ENCODE measurements at regions not wholly inside any gene's neighbourhood (a gene's known extent, or its start where the extent isn't known, plus 50 kb on each side); places are given as distances from the start of the nearest gene placed in this dataset.

DNA sequence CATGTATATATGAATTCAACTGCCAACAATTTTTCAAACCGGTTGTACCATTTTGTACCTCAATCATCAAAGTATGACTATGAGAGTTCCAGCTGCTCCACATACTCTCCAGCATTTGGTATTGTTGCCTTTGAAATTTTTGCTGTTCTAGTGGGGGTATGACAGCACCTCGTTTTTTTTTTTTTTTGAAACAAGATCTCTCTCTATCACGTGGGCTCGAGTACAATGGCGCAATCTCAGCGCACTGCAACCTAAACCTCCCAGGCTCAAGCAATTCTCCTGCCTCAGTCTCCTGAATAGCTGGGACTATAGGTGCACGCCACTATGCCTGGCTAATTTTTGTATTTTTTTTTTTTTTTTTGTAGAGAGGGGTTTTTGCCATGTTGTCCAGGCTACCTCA is 144.7 kb upstream of the JARID2 start:
- in situ Hi-C loops (cut with HindIII; ENCODE audit: extremely low pct_ligation_motif_present, low pct_unique_long_range_greater_than_20kb): no loop called here
- ATAC-seq (no peak), DNase-seq (ENCODE audit: low spot score) (no peak), FAIRE-seq (no peak)
- H3K36me3 ChIP-seq (replicated peaks in 1 of 2; ENCODE audit: control insufficient read depth in 1 of 2, insufficient read depth in 2 of 2, low read length in 2 of 2): no peaks in the 10 kb centered on the region
- H3K79me2 ChIP-seq (ENCODE audit: insufficient read depth, low read length): no peaks in the 10 kb centered on the region
- no TSS peak for BruUV-seq (replicated peaks)
- no peak overlapping the region for H3K27ac ChIP-seq (ENCODE audit: extremely low read length, insufficient read depth, low read length)
- H3K4me2 ChIP-seq (ENCODE audit: low read depth, low read length): no peak overlapping the region
- WGBS (ENCODE audit: low lambda C conversion rate): 48% methylated on average over 7 of the region's 7 CpGs
- H3K9ac ChIP-seq (ENCODE audit: insufficient read depth, low read depth, low read length): no peak overlapping the region
- no peaks in the 10 kb centered on the region for H3K9me3 ChIP-seq (ENCODE audit: low read length)
- intact Hi-C loops (cut with micrococcal nuclease; ENCODE audit: unreplicated experiment): no loop called here
- CTCF ChIA-PET (ENCODE audit: low intra/inter-chr PET ratio, low total read pairs): no interaction called here
- no peak overlapping the region for H3K4me3 ChIP-seq (replicated peaks in 1 of 3; ENCODE audit: insufficient read depth in 1 of 3, low read depth in 2 of 3, low read length in 3 of 3)
- H2AFZ ChIP-seq (ENCODE audit: low read length): no peak overlapping the region
- POLR2A ChIA-PET: no interaction called here
- no peak for TF ChIP-seq ZFP36L1 (CRISPR knock-in tag; IDR thresholded peaks at IDR 0.05)
- TF ChIP-seq, protein P1, sequence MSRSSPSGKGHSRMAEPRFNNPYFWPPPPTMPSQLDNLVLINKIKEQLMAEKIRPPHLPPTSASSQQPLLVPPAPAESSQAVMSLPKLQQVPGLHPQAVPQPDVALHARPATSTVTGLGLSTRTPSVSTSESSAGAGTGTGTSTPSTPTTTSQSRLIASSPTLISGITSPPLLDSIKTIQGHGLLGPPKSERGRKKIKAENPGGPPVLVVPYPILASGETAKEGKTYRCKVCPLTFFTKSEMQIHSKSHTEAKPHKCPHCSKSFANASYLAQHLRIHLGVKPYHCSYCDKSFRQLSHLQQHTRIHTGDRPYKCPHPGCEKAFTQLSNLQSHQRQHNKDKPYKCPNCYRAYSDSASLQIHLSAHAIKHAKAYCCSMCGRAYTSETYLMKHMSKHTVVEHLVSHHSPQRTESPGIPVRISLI (CRISPR knock-in tag; IDR thresholded peaks at IDR 0.05; ENCODE audit: borderline replicate concordance): no peak
- TF ChIP-seq, protein P2, sequence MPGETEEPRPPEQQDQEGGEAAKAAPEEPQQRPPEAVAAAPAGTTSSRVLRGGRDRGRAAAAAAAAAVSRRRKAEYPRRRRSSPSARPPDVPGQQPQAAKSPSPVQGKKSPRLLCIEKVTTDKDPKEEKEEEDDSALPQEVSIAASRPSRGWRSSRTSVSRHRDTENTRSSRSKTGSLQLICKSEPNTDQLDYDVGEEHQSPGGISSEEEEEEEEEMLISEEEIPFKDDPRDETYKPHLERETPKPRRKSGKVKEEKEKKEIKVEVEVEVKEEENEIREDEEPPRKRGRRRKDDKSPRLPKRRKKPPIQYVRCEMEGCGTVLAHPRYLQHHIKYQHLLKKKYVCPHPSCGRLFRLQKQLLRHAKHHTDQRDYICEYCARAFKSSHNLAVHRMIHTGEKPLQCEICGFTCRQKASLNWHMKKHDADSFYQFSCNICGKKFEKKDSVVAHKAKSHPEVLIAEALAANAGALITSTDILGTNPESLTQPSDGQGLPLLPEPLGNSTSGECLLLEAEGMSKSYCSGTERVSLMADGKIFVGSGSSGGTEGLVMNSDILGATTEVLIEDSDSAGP (CRISPR knock-in tag; IDR thresholded peaks at IDR 0.05; ENCODE audit: borderline replicate concordance): no peak
- no peak for TF ChIP-seq ZNF552 (CRISPR knock-in tag; IDR thresholded peaks at IDR 0.05; ENCODE audit: borderline replicate concordance)
- TF ChIP-seq ZMYM3 (CRISPR knock-in tag; IDR thresholded peaks at IDR 0.05): no peak
- TF ChIP-seq ZNF224 (CRISPR knock-in tag; IDR thresholded peaks at IDR 0.05): no peak
- TF ChIP-seq, protein P3, sequence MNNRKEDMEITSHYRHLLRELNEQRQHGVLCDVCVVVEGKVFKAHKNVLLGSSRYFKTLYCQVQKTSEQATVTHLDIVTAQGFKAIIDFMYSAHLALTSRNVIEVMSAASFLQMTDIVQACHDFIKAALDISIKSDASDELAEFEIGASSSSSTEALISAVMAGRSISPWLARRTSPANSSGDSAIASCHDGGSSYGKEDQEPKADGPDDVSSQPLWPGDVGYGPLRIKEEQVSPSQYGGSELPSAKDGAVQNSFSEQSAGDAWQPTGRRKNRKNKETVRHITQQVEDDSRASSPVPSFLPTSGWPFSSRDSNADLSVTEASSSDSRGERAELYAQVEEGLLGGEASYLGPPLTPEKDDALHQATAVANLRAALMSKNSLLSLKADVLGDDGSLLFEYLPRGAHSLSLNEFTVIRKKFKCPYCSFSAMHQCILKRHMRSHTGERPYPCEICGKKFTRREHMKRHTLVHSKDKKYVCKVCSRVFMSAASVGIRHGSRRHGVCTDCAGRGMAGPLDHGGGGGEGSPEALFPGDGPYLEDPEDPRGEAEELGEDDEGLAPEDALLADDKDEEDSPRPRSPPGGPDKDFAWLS (CRISPR knock-in tag; IDR thresholded peaks at IDR 0.05; ENCODE audit: borderline replicate concordance): no peak
- TF ChIP-seq, protein P4, sequence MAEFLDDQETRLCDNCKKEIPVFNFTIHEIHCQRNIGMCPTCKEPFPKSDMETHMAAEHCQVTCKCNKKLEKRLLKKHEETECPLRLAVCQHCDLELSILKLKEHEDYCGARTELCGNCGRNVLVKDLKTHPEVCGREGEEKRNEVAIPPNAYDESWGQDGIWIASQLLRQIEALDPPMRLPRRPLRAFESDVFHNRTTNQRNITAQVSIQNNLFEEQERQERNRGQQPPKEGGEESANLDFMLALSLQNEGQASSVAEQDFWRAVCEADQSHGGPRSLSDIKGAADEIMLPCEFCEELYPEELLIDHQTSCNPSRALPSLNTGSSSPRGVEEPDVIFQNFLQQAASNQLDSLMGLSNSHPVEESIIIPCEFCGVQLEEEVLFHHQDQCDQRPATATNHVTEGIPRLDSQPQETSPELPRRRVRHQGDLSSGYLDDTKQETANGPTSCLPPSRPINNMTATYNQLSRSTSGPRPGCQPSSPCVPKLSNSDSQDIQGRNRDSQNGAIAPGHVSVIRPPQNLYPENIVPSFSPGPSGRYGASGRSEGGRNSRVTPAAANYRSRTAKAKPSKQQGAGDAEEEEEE (CRISPR knock-in tag; IDR thresholded peaks at IDR 0.05; ENCODE audit: borderline replicate concordance): no peak
- TF ChIP-seq RCOR2 (CRISPR knock-in tag; IDR thresholded peaks at IDR 0.05): no peak
- no peaks in the 10 kb centered on the region for H4K20me1 ChIP-seq (ENCODE audit: insufficient read depth, low read length)
- no peaks in the 10 kb centered on the region for H3K27me3 ChIP-seq (ENCODE audit: control insufficient read depth in 1 of 2, insufficient read depth in 2 of 2, low read length in 2 of 2)
- H3K4me1 ChIP-seq (ENCODE audit: insufficient read depth, low read length): no peaks in the 10 kb centered on the region

Measured in HepG2 (cell line).